SK-N-SH treated with all-trans-retinoic acid at 6 μM for 48 hours (cell line): ENCODE measurements at regions not wholly inside any gene's neighbourhood (a gene's known extent, or its start where the extent isn't known, plus 50 kb on each side); places are given as distances from the start of the nearest gene placed in this dataset.

Experiments
- ATAC-seq: fragments of 200-7000 bp; cut with Tn5 transposase; 3 replicates; pipeline ENCODE4 v1.9.1; 2020; ENCODE audit warnings: mild to moderate bottlenecking, moderate library complexity
- ARNTL ChIP-seq: fragments of 450-650 bp; formaldehyde crosslinking; IDR thresholded peaks from 2 replicates; pipeline ENCODE4 v1.5.0; 2020; ENCODE audit warnings: low read depth, mild to moderate bottlenecking, moderate library complexity, borderline replicate concordance
- BACH2 ChIP-seq: fragments of 250-450 bp; sonication (Bioruptor Pico); IDR thresholded peaks from 2 replicates; pipeline ENCODE4 v1.9.0; 2021; ENCODE audit warnings: mild to moderate bottlenecking, borderline replicate concordance
- CSDC2 ChIP-seq: fragments of 250-450 bp; sonication (Bioruptor Pico); IDR thresholded peaks from 2 replicates; pipeline ENCODE4 v1.5.0; 2020; ENCODE audit warnings: mild to moderate bottlenecking, moderate library complexity
- CSRNP3 ChIP-seq: fragments of 250-450 bp; sonication (Bioruptor Pico); IDR thresholded peaks from 2 replicates; pipeline ENCODE4 v1.5.1; 2021; ENCODE audit warnings: mild to moderate bottlenecking, moderate library complexity
- ESRRG ChIP-seq: fragments of 250-450 bp; sonication (Bioruptor Pico); IDR thresholded peaks from 2 replicates; pipeline ENCODE4 v1.6.1; 2021; ENCODE audit warnings: mild to moderate bottlenecking
- ISL1 ChIP-seq: fragments of 250-450 bp; sonication (Bioruptor Pico); IDR thresholded peaks from 2 replicates; pipeline ENCODE4 v2.1.2; 2022; ENCODE audit warnings: mild to moderate bottlenecking, moderate library complexity
- OSR1 ChIP-seq: fragments of 250-450 bp; sonication (Bioruptor Pico); IDR thresholded peaks from 2 replicates; pipeline ENCODE4 v1.8.0; 2022; ENCODE audit warnings: moderate library complexity, mild to moderate bottlenecking, inconsistent platforms
- PATZ1 ChIP-seq: fragments of 250-450 bp; sonication (Bioruptor Pico); IDR thresholded peaks from 2 replicates; pipeline ENCODE4 v1.8.0; 2020; ENCODE audit warnings: mild to moderate bottlenecking, moderate library complexity, borderline replicate concordance
- POU6F1 ChIP-seq: fragments of 250-450 bp; sonication (Bioruptor Pico); IDR thresholded peaks from 2 replicates; pipeline ENCODE4 v1.8.0; 2021; ENCODE audit warnings: low read depth, mild to moderate bottlenecking, moderate library complexity, borderline replicate concordance
- PPARA ChIP-seq: fragments of 250-450 bp; sonication (Bioruptor Pico); IDR thresholded peaks from 2 replicates; pipeline ENCODE4 v1.5.0; 2020; ENCODE audit warnings: mild to moderate bottlenecking, borderline replicate concordance
- RARB ChIP-seq: fragments of 250-450 bp; sonication (Bioruptor Pico); IDR thresholded peaks from 2 replicates; pipeline ENCODE4 v1.8.0; 2021; ENCODE audit warnings: mild to moderate bottlenecking, moderate library complexity
- SNAI2 ChIP-seq: fragments of 250-450 bp; sonication (Bioruptor Pico); IDR thresholded peaks from 2 replicates; pipeline ENCODE4 v1.5.0; 2020; ENCODE audit warnings: mild to moderate bottlenecking, moderate library complexity
- TCF4 ChIP-seq: fragments of 250-450 bp; sonication (Bioruptor Pico); IDR thresholded peaks from 2 replicates; pipeline ENCODE4 v1.8.0; 2021; ENCODE audit warnings: mild to moderate bottlenecking, moderate library complexity, borderline replicate concordance
- TOX ChIP-seq: fragments of 250-450 bp; sonication (Bioruptor Pico); IDR thresholded peaks from 2 replicates; pipeline ENCODE4 v1.8.0; 2021; ENCODE audit warnings: mild to moderate bottlenecking, moderate library complexity, borderline replicate concordance
- ZC3H10 ChIP-seq: fragments of 250-450 bp; sonication (Bioruptor Pico); IDR thresholded peaks from 2 replicates; pipeline ENCODE4 v1.5.1; 2021; ENCODE audit warnings: mild to moderate bottlenecking, moderate library complexity
- ZFP3 ChIP-seq: fragments of 250-450 bp; sonication (Bioruptor Pico); IDR thresholded peaks from 2 replicates; pipeline ENCODE4 v1.5.0; 2020; ENCODE audit warnings: mild to moderate bottlenecking, moderate library complexity
- ZFP30 ChIP-seq: fragments of 450-650 bp; formaldehyde crosslinking; IDR thresholded peaks from 2 replicates; pipeline ENCODE4 v1.5.0; 2022; ENCODE audit warnings: mild to moderate bottlenecking, moderate library complexity
- ZNF565 ChIP-seq: fragments of 450-650 bp; formaldehyde crosslinking; conservative IDR thresholded peaks from 2 replicates; pipeline ENCODE4 v1.5.0; 2020; ENCODE audit warnings: low read depth, mild to moderate bottlenecking, moderate library complexity
- ZNF70 ChIP-seq: fragments of 450-650 bp; formaldehyde crosslinking; IDR thresholded peaks from 2 replicates; pipeline ENCODE4 v1.5.0; 2020; ENCODE audit warnings: mild to moderate bottlenecking, moderate library complexity
- ZNF8 ChIP-seq: fragments of 450-650 bp; formaldehyde crosslinking; IDR thresholded peaks from 2 replicates; pipeline ENCODE4 v1.5.0; 2020; ENCODE audit warnings: mild to moderate bottlenecking, moderate library complexity
- TF ChIP-seq, protein P1 (sequence below): fragments of 250-450 bp; sonication (Bioruptor Pico); IDR thresholded peaks from 2 replicates; pipeline ENCODE4 v1.5.1; 2020; ENCODE audit warnings: low read depth, mild to moderate bottlenecking, moderate library complexity

DNA sequence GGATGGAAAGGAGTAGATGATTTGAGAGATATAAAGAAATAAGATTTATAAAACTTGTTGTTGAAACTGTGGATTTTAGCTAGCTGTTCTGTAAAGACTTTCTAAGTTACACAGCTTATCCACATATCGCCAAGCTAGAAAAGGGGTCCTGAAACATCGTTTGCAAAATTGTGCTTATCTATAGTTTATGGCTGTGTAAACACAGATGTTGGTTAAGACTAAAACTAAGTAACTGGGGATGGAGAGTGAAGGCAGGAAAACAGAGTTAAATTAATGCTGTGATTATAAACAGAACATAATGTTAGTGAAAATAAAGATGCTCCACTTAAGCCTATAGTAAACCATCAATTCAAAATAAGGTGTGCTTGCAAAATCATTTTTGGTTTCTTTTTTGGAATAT lies 311.3 kb upstream of the DDHD1 start:
- ATAC-seq, result no peak

DNA sequence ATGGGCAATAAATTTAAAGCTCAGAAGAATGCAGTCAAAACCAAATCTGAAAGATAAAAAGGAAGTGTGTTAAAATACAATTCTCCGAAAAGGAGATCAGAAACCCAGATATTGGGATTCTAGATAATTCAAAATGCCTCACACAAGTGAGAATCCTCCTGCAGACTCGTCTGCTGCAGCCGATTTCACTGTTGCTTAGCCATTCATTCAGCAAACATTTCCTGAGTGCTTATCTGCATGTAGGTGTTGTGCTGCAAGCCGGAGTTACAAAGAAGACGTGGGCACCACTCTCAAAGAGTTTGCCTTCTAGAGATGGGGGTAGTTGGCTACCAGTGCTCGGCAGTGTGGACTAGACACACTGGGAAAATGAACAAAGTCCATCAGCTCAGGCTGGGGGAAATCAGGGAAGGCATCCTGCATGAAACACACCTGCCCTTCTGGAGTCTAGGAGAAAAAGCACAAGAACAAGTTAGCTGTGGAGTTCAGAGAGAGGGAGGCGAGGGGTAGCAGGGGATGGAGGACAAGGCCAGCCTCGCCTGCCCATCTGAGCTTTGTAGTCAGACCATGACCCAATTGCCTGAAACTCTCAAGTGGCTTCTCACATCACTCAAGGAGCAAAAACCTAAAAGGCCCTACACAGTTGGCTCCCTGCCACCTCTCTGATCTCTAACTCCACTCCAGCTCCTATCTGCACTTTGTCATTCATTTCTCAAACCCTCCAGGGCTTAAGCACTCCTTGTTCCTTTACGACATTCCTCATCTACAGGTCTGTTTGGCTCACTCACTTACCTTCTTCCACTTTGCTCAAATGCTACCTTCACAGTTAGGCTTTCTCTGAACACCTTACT lies 310.0 kb upstream of the DDHD1 start:
- TF ChIP-seq PPARA (CRISPR knock-in tag), result no peak
- no peak for TF ChIP-seq OSR1 (CRISPR knock-in tag)
- no peak for ATAC-seq

More for the DNA sequence above, 311.3 kb upstream of the DDHD1 start:
- TF ChIP-seq TOX (CRISPR knock-in tag) (no peak), OSR1 (CRISPR knock-in tag) (no peak), ZFP3 (no peak), RARB (CRISPR knock-in tag) (no peak)

GRCh38 chr14:53461858-53462257 lies 308.7 kb upstream of the DDHD1 start:
- no peak for ATAC-seq
- TF ChIP-seq PPARA (CRISPR knock-in tag), result no peak
- TF ChIP-seq ZNF8 (CRISPR knock-in tag), result no peak
- TF ChIP-seq ESRRG, result no peak
- TF ChIP-seq CSDC2, result no peak
- TF ChIP-seq BACH2 (CRISPR knock-in tag), result no peak
- no peak for TF ChIP-seq PATZ1 (CRISPR knock-in tag)
- no peak for TF ChIP-seq ZFP30
- no peak for TF ChIP-seq ARNTL (CRISPR knock-in tag)
- no peak for TF ChIP-seq RARB (CRISPR knock-in tag)
- TF ChIP-seq TCF4 (CRISPR knock-in tag), result no peak
- TF ChIP-seq ISL1 (CRISPR knock-in tag), result no peak
- no peak for TF ChIP-seq SNAI2 (CRISPR knock-in tag)
- TF ChIP-seq CSRNP3 (CRISPR knock-in tag), result no peak
- no peak for TF ChIP-seq POU6F1
- TF ChIP-seq ZNF565 (CRISPR knock-in tag), result no peak
- no peak for TF ChIP-seq ZNF70
- no peak for TF ChIP-seq ZC3H10 (CRISPR knock-in tag)
- no peak for TF ChIP-seq OSR1 (CRISPR knock-in tag)

DNA sequence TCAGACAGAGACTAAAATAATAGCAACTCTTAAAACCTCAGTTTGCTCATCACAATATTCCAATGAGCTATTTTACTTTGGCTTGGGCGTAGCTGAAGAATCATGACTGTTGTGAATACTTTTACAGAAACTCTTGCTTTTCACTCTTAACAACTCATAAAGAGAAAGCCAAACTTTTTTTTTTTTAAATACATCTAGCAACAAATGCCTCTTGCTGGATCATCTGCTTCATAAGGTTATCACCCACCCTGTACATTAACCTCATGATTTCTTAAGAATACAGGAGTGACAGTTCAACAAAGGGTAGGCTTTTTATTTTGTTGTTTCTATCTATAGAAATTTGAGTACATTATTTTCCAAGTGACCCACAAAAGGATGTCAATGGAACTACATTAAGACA lies 307.4 kb upstream of the DDHD1 start:
- TF ChIP-seq ZNF70 (no peak), POU6F1 (no peak), ZFP3 (no peak), CSDC2 (no peak), ISL1 (CRISPR knock-in tag) (no peak), ZNF565 (CRISPR knock-in tag) (no peak), ESRRG (no peak), SNAI2 (CRISPR knock-in tag) (no peak), PPARA (CRISPR knock-in tag) (no peak), ZC3H10 (CRISPR knock-in tag) (no peak), ARNTL (CRISPR knock-in tag) (no peak)
- TF ChIP-seq, protein P1, sequence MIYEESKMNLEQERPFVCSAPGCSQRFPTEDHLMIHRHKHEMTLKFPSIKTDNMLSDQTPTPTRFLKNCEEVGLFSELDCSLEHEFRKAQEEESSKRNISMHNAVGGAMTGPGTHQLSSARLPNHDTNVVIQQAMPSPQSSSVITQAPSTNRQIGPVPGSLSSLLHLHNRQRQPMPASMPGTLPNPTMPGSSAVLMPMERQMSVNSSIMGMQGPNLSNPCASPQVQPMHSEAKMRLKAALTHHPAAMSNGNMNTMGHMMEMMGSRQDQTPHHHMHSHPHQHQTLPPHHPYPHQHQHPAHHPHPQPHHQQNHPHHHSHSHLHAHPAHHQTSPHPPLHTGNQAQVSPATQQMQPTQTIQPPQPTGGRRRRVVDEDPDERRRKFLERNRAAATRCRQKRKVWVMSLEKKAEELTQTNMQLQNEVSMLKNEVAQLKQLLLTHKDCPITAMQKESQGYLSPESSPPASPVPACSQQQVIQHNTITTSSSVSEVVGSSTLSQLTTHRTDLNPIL, result no peak
- no peak for ATAC-seq
